GM12878 (cell line): ENCODE measurements at regions not wholly inside any gene's neighbourhood (a gene's known extent, or its start where the extent isn't known, plus 50 kb on each side); places are given as distances from the start of the nearest gene placed in this dataset.

Experiments
- CTCF ChIP-seq, 3 experiments: IDR thresholded peaks in 2 of 3; conservative IDR thresholded peaks in 1 of 3; 2 replicates each; pipeline ENCODE4 v1.5.1; 2011; ENCODE audit warnings: low read depth in 3 of 3, low read length in 3 of 3, mild to moderate bottlenecking in 3 of 3, control low read depth in 2 of 3, moderate library complexity in 2 of 3, inconsistent platforms in 1 of 3, mixed read lengths in 1 of 3; ENCODE audit not compliant: control insufficient read depth in 2 of 3, insufficient read depth in 1 of 3; ENCODE audit errors: extremely low read depth in 1 of 3
- EZH2 ChIP-seq: IDR thresholded peaks from 2 replicates; pipeline ENCODE4 v1.6.1; 2012; ENCODE audit warnings: low read depth, mild to moderate bottlenecking, control low read depth, inconsistent platforms, low read length, borderline replicate concordance; ENCODE audit not compliant: control insufficient read depth
- PAX5 ChIP-seq: IDR thresholded peaks from 2 replicates; pipeline ENCODE4 v1.6.1; 2011; ENCODE audit warnings: low read depth, low read length, borderline replicate concordance
- POLR2A ChIP-seq: IDR thresholded peaks from 2 replicates; pipeline ENCODE4 v1.6.1; 2011; ENCODE audit warnings: low read depth, mild to moderate bottlenecking, low read length
- SIN3A ChIP-seq: IDR thresholded peaks from 2 replicates; pipeline ENCODE4 v1.6.1; 2012; ENCODE audit warnings: low read depth, low read length, improper control_type of control experiment
- TF ChIP-seq, protein P1 (sequence below): fragments of 450-650 bp; IDR thresholded peaks from 2 replicates; pipeline ENCODE4 v1.6.1; 2017; ENCODE audit warnings: antibody characterized with exemption, mild to moderate bottlenecking, moderate library complexity

DNA sequence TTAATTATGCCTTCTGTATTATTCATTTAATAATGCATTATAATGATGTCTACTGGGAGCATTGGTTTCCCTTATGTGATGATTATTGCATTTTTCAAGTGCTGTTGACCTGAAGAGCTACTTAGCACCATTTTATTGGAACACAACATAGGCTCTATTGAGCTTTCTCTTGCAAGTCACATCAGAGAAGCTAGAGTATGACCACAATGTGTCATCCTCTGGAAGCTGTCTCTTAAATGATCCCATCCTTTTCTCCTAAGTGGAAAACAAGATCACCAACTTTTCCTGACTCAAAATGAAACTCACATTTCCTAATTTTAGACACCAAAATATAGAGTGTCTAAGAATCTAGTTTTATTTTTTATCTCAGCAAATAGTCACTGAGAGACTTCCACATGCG, 1451.9 kb downstream of the PCDH7 start:
- no peak for TF ChIP-seq EZH2
- TF ChIP-seq PAX5: no peak
- TF ChIP-seq CTCF (IDR thresholded peaks at IDR 0.05 in 2 of 3, conservative IDR thresholded peaks at IDR 0.05 in 1 of 3; ENCODE audit: control insufficient read depth in 2 of 3, extremely low read depth in 1 of 3, insufficient read depth in 1 of 3, low read depth in 3 of 3, low read length in 3 of 3): no peak
- TF ChIP-seq, protein P1, sequence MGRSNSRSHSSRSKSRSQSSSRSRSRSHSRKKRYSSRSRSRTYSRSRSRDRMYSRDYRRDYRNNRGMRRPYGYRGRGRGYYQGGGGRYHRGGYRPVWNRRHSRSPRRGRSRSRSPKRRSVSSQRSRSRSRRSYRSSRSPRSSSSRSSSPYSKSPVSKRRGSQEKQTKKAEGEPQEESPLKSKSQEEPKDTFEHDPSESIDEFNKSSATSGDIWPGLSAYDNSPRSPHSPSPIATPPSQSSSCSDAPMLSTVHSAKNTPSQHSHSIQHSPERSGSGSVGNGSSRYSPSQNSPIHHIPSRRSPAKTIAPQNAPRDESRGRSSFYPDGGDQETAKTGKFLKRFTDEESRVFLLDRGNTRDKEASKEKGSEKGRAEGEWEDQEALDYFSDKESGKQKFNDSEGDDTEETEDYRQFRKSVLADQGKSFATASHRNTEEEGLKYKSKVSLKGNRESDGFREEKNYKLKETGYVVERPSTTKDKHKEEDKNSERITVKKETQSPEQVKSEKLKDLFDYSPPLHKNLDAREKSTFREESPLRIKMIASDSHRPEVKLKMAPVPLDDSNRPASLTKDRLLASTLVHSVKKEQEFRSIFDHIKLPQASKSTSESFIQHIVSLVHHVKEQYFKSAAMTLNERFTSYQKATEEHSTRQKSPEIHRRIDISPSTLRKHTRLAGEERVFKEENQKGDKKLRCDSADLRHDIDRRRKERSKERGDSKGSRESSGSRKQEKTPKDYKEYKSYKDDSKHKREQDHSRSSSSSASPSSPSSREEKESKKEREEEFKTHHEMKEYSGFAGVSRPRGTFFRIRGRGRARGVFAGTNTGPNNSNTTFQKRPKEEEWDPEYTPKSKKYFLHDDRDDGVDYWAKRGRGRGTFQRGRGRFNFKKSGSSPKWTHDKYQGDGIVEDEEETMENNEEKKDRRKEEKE: no peak
- TF ChIP-seq SIN3A: no peak
- no peak for TF ChIP-seq POLR2A
